NCI-H82 treated with DMSO at 0.1 percent for 48 hours (cell line): ENCODE measurements at regions not wholly inside any gene's neighbourhood (a gene's known extent, or its start where the extent isn't known, plus 50 kb on each side); places are given as distances from the start of the nearest gene placed in this dataset.

ENCODE experiments used
- DNase-seq: peaks from one replicate; lab custom pipeline; 2025; ENCODE audit not compliant: unreplicated experiment; lab: John Stamatoyannopoulos, UW

GRCh38 chr7:85464042-85464651, 277.3 kb upstream of the SEMA3D start:
- no peak for DNase-seq

- DNase-seq: no peak
These were observed 275.8 kb upstream of the SEMA3D start for GRCh38 chr7:85462671-85463070.

- DNase-seq: no peak
These were observed 271.1 kb upstream of the SEMA3D start for GRCh38 chr7:85457911-85458310.

GRCh38 chr7:85456254-85456653, 269.4 kb upstream of the SEMA3D start:
- DNase-seq: no peak

GRCh38 chr7:85454904-85455303, 268.0 kb upstream of the SEMA3D start:
- DNase-seq: no peak

GRCh38 chr7:85452674-85453073, 265.8 kb upstream of the SEMA3D start:
- no peak for DNase-seq

GRCh38 chr7:85449478-85449877, 262.6 kb upstream of the SEMA3D start:
- DNase-seq: no peak

GRCh38 chr7:85447004-85447403, 260.1 kb upstream of the SEMA3D start:
- DNase-seq: no peak

- no peak for DNase-seq
These were observed 239.7 kb upstream of the SEMA3D start for GRCh38 chr7:85426487-85426960.

- no peak for DNase-seq
These were observed 237.4 kb upstream of the SEMA3D start for GRCh38 chr7:85424298-85424697.

- no peak for DNase-seq
These were observed 236.5 kb upstream of the SEMA3D start for GRCh38 chr7:85423209-85423895.

- no peak for DNase-seq
These were observed 228.9 kb upstream of the SEMA3D start for GRCh38 chr7:85415743-85416142.

- no peak for DNase-seq
These were observed 226.9 kb upstream of the SEMA3D start for GRCh38 chr7:85413718-85414117.

- DNase-seq: no peak
These were observed 226.1 kb upstream of the SEMA3D start for GRCh38 chr7:85412912-85413311.

GRCh38 chr7:85407391-85407790, 220.5 kb upstream of the SEMA3D start:
- DNase-seq: no peak

- DNase-seq: no peak
These were observed 218.4 kb upstream of the SEMA3D start for GRCh38 chr7:85405016-85405902.

GRCh38 chr7:85396676-85397075, 209.8 kb upstream of the SEMA3D start:
- no peak for DNase-seq

- DNase-seq: no peak
These were observed 205.9 kb upstream of the SEMA3D start for GRCh38 chr7:85392789-85393188.

GRCh38 chr7:85392326-85392725, 205.5 kb upstream of the SEMA3D start:
- DNase-seq: no peak

GRCh38 chr7:85386460-85386859, 199.6 kb upstream of the SEMA3D start:
- no peak for DNase-seq

GRCh38 chr7:85384392-85384791, 197.5 kb upstream of the SEMA3D start:
- DNase-seq: no peak

GRCh38 chr7:85381212-85381611, 194.4 kb upstream of the SEMA3D start:
- DNase-seq: no peak
